HEK293 (cell line): ENCODE measurements at regions not wholly inside any gene's neighbourhood (a gene's known extent, or its start where the extent isn't known, plus 50 kb on each side); places are given as distances from the start of the nearest gene placed in this dataset.

Experiments used
- BCL11B ChIP-seq: fragments of 450-650 bp; formaldehyde crosslinking; IDR thresholded peaks from 2 replicates; pipeline ENCODE4 v1.5.1; 2016; ENCODE audit warnings: low read depth, missing biosample characterization, missing genetic modification characterization
- EGR2 ChIP-seq: fragments of 450-650 bp; formaldehyde crosslinking; IDR thresholded peaks from 2 replicates; pipeline ENCODE4 v1.5.1; 2016; ENCODE audit warnings: low read depth, missing biosample characterization, missing genetic modification characterization
- GFI1B ChIP-seq: fragments of 450-650 bp; formaldehyde crosslinking; IDR thresholded peaks from 2 replicates; pipeline ENCODE4 v1.5.1; 2016; ENCODE audit warnings: missing biosample characterization, missing genetic modification characterization
- KLF1 ChIP-seq: fragments of 450-650 bp; formaldehyde crosslinking; IDR thresholded peaks from 2 replicates; pipeline ENCODE4 v1.5.1; 2016; ENCODE audit warnings: missing biosample characterization, missing genetic modification characterization
- KLF16 ChIP-seq: fragments of 450-650 bp; formaldehyde crosslinking; IDR thresholded peaks from 2 replicates; pipeline ENCODE4 v1.5.1; 2017; ENCODE audit warnings: missing biosample characterization, missing genetic modification characterization
- KLF9 ChIP-seq: fragments of 450-650 bp; formaldehyde crosslinking; IDR thresholded peaks from 2 replicates; pipeline ENCODE4 v1.5.1; 2016; ENCODE audit warnings: missing biosample characterization, missing genetic modification characterization, low read depth
- SALL2 ChIP-seq: fragments of 450-650 bp; formaldehyde crosslinking; IDR thresholded peaks from 2 replicates; pipeline ENCODE4 v1.5.0; 2017; ENCODE audit warnings: missing biosample characterization, mild to moderate bottlenecking, missing genetic modification characterization, borderline replicate concordance
- ZBTB1 ChIP-seq: fragments of 450-650 bp; formaldehyde crosslinking; IDR thresholded peaks from 2 replicates; pipeline ENCODE4 v1.5.1; 2016; ENCODE audit warnings: missing biosample characterization, missing genetic modification characterization
- ZBTB21 ChIP-seq: fragments of 450-650 bp; formaldehyde crosslinking; IDR thresholded peaks from 2 replicates; pipeline ENCODE4 v1.5.1; 2017; ENCODE audit warnings: missing biosample characterization, missing genetic modification characterization
- ZBTB26 ChIP-seq: fragments of 450-650 bp; formaldehyde crosslinking; optimal IDR thresholded peaks from 2 replicates; pipeline ENCODE3; 2016; ENCODE audit warnings: missing biosample characterization, mild to moderate bottlenecking, missing genetic modification characterization
- ZBTB49 ChIP-seq: fragments of 450-650 bp; formaldehyde crosslinking; IDR thresholded peaks from 2 replicates; pipeline ENCODE4 v1.5.1; 2016; ENCODE audit warnings: missing biosample characterization, missing genetic modification characterization, low read depth
- ZBTB7A ChIP-seq: fragments of 450-650 bp; formaldehyde crosslinking; IDR thresholded peaks from 2 replicates; pipeline ENCODE4 v1.5.1; 2016; ENCODE audit warnings: low read depth, missing biosample characterization, missing genetic modification characterization
- ZFP3 ChIP-seq: fragments of 450-650 bp; formaldehyde crosslinking; IDR thresholded peaks from 2 replicates; pipeline ENCODE4 v1.5.1; 2016; ENCODE audit warnings: low read depth, missing biosample characterization, missing genetic modification characterization
- ZFP41 ChIP-seq: fragments of 450-650 bp; formaldehyde crosslinking; IDR thresholded peaks from 2 replicates; pipeline ENCODE4 v1.5.1; 2016; ENCODE audit warnings: missing biosample characterization, missing genetic modification characterization, borderline replicate concordance
- ZIC2 ChIP-seq: fragments of 450-650 bp; formaldehyde crosslinking; IDR thresholded peaks from 2 replicates; pipeline ENCODE4 v1.5.1; 2016; ENCODE audit warnings: missing biosample characterization, missing genetic modification characterization
- ZNF2 ChIP-seq: fragments of 450-650 bp; formaldehyde crosslinking; IDR thresholded peaks from 2 replicates; pipeline ENCODE4 v1.5.1; 2016; ENCODE audit warnings: missing biosample characterization, missing genetic modification characterization
- ZNF221 ChIP-seq: fragments of 450-650 bp; formaldehyde crosslinking; IDR thresholded peaks from 2 replicates; pipeline ENCODE4 v1.5.1; 2017; ENCODE audit warnings: missing biosample characterization, missing genetic modification characterization, borderline replicate concordance
- ZNF239 ChIP-seq: fragments of 450-650 bp; formaldehyde crosslinking; IDR thresholded peaks from 2 replicates; pipeline ENCODE4 v1.5.1; 2016; ENCODE audit warnings: missing biosample characterization, missing genetic modification characterization
- ZNF341 ChIP-seq: fragments of 450-650 bp; formaldehyde crosslinking; IDR thresholded peaks from 2 replicates; pipeline ENCODE4; 2016; ENCODE audit warnings: low read depth, missing biosample characterization, missing genetic modification characterization
- ZNF350 ChIP-seq: fragments of 450-650 bp; formaldehyde crosslinking; IDR thresholded peaks from 2 replicates; pipeline ENCODE4 v1.5.0; 2017; ENCODE audit warnings: missing biosample characterization, mild to moderate bottlenecking, missing genetic modification characterization
- ZNF37A ChIP-seq: fragments of 450-650 bp; IDR thresholded peaks from 2 replicates; pipeline ENCODE4 v1.5.1; 2018; ENCODE audit warnings: missing biosample characterization, missing genetic modification characterization
- ZNF391 ChIP-seq: fragments of 450-650 bp; formaldehyde crosslinking; IDR thresholded peaks from 2 replicates; pipeline ENCODE4 v1.5.1; 2016; ENCODE audit warnings: low read depth, missing biosample characterization, missing genetic modification characterization, borderline replicate concordance
- ZNF404 ChIP-seq: fragments of 450-650 bp; formaldehyde crosslinking; IDR thresholded peaks from 2 replicates; pipeline ENCODE4 v1.5.1; 2017; ENCODE audit warnings: missing biosample characterization, missing genetic modification characterization
- ZNF514 ChIP-seq: fragments of 450-650 bp; formaldehyde crosslinking; IDR thresholded peaks from 2 replicates; pipeline ENCODE4 v1.5.1; 2016; ENCODE audit warnings: missing biosample characterization, missing genetic modification characterization
- ZNF530 ChIP-seq: fragments of 450-650 bp; formaldehyde crosslinking; IDR thresholded peaks from 2 replicates; pipeline ENCODE4 v1.5.1; 2016; ENCODE audit warnings: low read depth, missing biosample characterization, missing genetic modification characterization
- ZNF544 ChIP-seq: fragments of 450-650 bp; formaldehyde crosslinking; IDR thresholded peaks from 2 replicates; pipeline ENCODE4 v1.5.0; 2017; ENCODE audit warnings: missing biosample characterization, missing genetic modification characterization
- ZNF623 ChIP-seq: fragments of 450-650 bp; formaldehyde crosslinking; IDR thresholded peaks from 2 replicates; pipeline ENCODE4 v1.5.1; 2016; ENCODE audit warnings: missing biosample characterization, missing genetic modification characterization
- ZNF664 ChIP-seq: fragments of 450-650 bp; formaldehyde crosslinking; IDR thresholded peaks from 2 replicates; pipeline ENCODE4 v1.5.1; 2016; ENCODE audit warnings: missing biosample characterization, missing genetic modification characterization
- ZNF747 ChIP-seq: fragments of 450-650 bp; formaldehyde crosslinking; IDR thresholded peaks from 2 replicates; pipeline ENCODE4 v1.5.1; 2016; ENCODE audit warnings: missing biosample characterization, missing genetic modification characterization
- ZNF777 ChIP-seq: fragments of 450-650 bp; formaldehyde crosslinking; IDR thresholded peaks from 2 replicates; pipeline ENCODE4 v1.5.1; 2017; ENCODE audit warnings: missing biosample characterization, missing genetic modification characterization, borderline replicate concordance
- ZXDB ChIP-seq: fragments of 450-650 bp; formaldehyde crosslinking; IDR thresholded peaks from 2 replicates; pipeline ENCODE4 v1.5.1; 2016; ENCODE audit warnings: missing biosample characterization, missing genetic modification characterization
- TF ChIP-seq, protein P1 (sequence below): fragments of 450-650 bp; formaldehyde crosslinking; IDR thresholded peaks from 2 replicates; pipeline ENCODE4 v1.5.1; 2016; ENCODE audit warnings: missing biosample characterization, missing genetic modification characterization
- TF ChIP-seq, protein P2 (sequence below): fragments of 450-650 bp; formaldehyde crosslinking; IDR thresholded peaks from 2 replicates; pipeline ENCODE4 v1.5.1; 2017; ENCODE audit warnings: missing biosample characterization, missing genetic modification characterization
- TF ChIP-seq, protein P3 (sequence below): fragments of 450-650 bp; IDR thresholded peaks from 2 replicates; pipeline ENCODE4 v1.5.1; 2018; ENCODE audit warnings: missing biosample characterization, mild to moderate bottlenecking, missing genetic modification characterization

- TF ChIP-seq ZBTB26 (tag by site-specific recombination) (no peak), ZNF341 (tag by site-specific recombination) (no peak), ZNF239 (tag by site-specific recombination) (no peak), ZFP41 (tag by site-specific recombination) (no peak), ZBTB21 (no peak), BCL11B (tag by site-specific recombination) (no peak), ZIC2 (tag by site-specific recombination) (no peak), ZNF623 (tag by site-specific recombination) (no peak), GFI1B (tag by site-specific recombination) (no peak), ZNF37A (tag by site-specific recombination) (no peak), ZNF530 (no peak), ZBTB49 (tag by site-specific recombination) (no peak), SALL2 (tag by site-specific recombination) (no peak), ZNF777 (no peak), ZXDB (peak; percentile 53; the same call in 1 of the 2 replicates), ZBTB7A (tag by site-specific recombination) (no peak), ZNF391 (peak; percentile 85; the same call in 1 of the 2 replicates), ZNF221 (tag by site-specific recombination) (no peak), ZNF664 (tag by site-specific recombination) (no peak), ZFP3 (no peak), KLF9 (no peak), ZNF2 (no peak), ZNF544 (no peak), KLF16 (tag by site-specific recombination) (no peak), ZNF514 (tag by site-specific recombination) (no peak), ZNF404 (no peak), ZNF747 (tag by site-specific recombination) (no peak), ZBTB1 (tag by site-specific recombination) (no peak), KLF1 (tag by site-specific recombination) (0 out of 2 replicates have a peak, but pooled peaks have one; percentile 25), EGR2 (no peak), ZNF350 (no peak)
- TF ChIP-seq, protein P1, sequence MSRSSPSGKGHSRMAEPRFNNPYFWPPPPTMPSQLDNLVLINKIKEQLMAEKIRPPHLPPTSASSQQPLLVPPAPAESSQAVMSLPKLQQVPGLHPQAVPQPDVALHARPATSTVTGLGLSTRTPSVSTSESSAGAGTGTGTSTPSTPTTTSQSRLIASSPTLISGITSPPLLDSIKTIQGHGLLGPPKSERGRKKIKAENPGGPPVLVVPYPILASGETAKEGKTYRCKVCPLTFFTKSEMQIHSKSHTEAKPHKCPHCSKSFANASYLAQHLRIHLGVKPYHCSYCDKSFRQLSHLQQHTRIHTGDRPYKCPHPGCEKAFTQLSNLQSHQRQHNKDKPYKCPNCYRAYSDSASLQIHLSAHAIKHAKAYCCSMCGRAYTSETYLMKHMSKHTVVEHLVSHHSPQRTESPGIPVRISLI: peak; percentile 96
- TF ChIP-seq, protein P2, sequence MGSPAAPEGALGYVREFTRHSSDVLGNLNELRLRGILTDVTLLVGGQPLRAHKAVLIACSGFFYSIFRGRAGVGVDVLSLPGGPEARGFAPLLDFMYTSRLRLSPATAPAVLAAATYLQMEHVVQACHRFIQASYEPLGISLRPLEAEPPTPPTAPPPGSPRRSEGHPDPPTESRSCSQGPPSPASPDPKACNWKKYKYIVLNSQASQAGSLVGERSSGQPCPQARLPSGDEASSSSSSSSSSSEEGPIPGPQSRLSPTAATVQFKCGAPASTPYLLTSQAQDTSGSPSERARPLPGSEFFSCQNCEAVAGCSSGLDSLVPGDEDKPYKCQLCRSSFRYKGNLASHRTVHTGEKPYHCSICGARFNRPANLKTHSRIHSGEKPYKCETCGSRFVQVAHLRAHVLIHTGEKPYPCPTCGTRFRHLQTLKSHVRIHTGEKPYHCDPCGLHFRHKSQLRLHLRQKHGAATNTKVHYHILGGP: peak; percentile 69
- TF ChIP-seq, protein P3, sequence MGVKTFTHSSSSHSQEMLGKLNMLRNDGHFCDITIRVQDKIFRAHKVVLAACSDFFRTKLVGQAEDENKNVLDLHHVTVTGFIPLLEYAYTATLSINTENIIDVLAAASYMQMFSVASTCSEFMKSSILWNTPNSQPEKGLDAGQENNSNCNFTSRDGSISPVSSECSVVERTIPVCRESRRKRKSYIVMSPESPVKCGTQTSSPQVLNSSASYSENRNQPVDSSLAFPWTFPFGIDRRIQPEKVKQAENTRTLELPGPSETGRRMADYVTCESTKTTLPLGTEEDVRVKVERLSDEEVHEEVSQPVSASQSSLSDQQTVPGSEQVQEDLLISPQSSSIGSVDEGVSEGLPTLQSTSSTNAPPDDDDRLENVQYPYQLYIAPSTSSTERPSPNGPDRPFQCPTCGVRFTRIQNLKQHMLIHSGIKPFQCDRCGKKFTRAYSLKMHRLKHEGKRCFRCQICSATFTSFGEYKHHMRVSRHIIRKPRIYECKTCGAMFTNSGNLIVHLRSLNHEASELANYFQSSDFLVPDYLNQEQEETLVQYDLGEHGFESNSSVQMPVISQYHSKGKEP (tag by site-specific recombination): no peak; the same call in 1 of the 2 replicates
- TF ChIP-seq, all 188 proteins: peak for 36
Measured at GRCh38 chr14:54343272-54344121, 53.3 kb upstream of the CDKN3 start (continued).
